ENCODE measurements at regions not wholly inside any gene's neighbourhood (a gene's known extent, or its start where the extent isn't known, plus 50 kb on each side); places are given as distances from the start of the nearest gene placed in this dataset.
A peak's percentile ranks its signal among the peaks of the same experiment; 100 is the strongest.

- no peak overlapping the region for H3K27ac Mint-ChIP-seq (ENCODE audit: unreplicated experiment)
- no peak overlapping the region for H3K4me3 Mint-ChIP-seq
- H3K27me3 Mint-ChIP-seq (ENCODE audit: low read depth): peaks cover 18% of the 10 kb centered on the region
- no peak for DNase-seq (ENCODE audit: low read depth, low spot score)
- no peaks in the 10 kb centered on the region for H3K9me3 Mint-ChIP-seq
- H3K4me1 Mint-ChIP-seq: peaks cover 29% of the 10 kb centered on the region
- no peak for TF ChIP-seq CTCF (conservative IDR thresholded peaks at IDR 0.05)
- no peaks in the 10 kb centered on the region for H3K36me3 Mint-ChIP-seq (ENCODE audit: low read depth)
Measured at GRCh38 chr17:77891602-77892001, 66.9 kb upstream of the TNRC6C start.

- no peak overlapping the region for H3K27ac Mint-ChIP-seq (ENCODE audit: unreplicated experiment)
- H3K9me3 Mint-ChIP-seq: no peaks in the 10 kb centered on the region
- no peak for TF ChIP-seq CTCF (conservative IDR thresholded peaks at IDR 0.05)
Measured at GRCh38 chr17:77892031-77892430, 66.5 kb upstream of the TNRC6C start.

GRCh38 chr17:77892469-77893143 lies 65.9 kb upstream of the TNRC6C start:
- H3K27ac Mint-ChIP-seq (ENCODE audit: unreplicated experiment): no peak overlapping the region

More at GRCh38 chr17:77892031-77892430, 66.5 kb upstream of the TNRC6C start:
- H3K36me3 Mint-ChIP-seq (ENCODE audit: low read depth): no peaks in the 10 kb centered on the region
- H3K4me1 Mint-ChIP-seq: peaks cover 25% of the 10 kb centered on the region
- H3K27me3 Mint-ChIP-seq (ENCODE audit: low read depth): peaks cover 15% of the 10 kb centered on the region
- no peak overlapping the region for H3K4me3 Mint-ChIP-seq
- DNase-seq (ENCODE audit: low read depth, low spot score): no peak

GRCh38 chr17:77893144-77894044 lies 65.1 kb upstream of the TNRC6C start:
- H3K27ac Mint-ChIP-seq (ENCODE audit: unreplicated experiment): no peak overlapping the region
- H3K4me1 Mint-ChIP-seq: peaks cover 11% of the 10 kb centered on the region
- no peaks in the 10 kb centered on the region for H3K9me3 Mint-ChIP-seq
- DNase-seq (ENCODE audit: low read depth, low spot score): no peak
- H3K4me3 Mint-ChIP-seq: peak overlapping the region; percentile 15
- H3K27me3 Mint-ChIP-seq (ENCODE audit: low read depth): peaks cover 4% of the 10 kb centered on the region
- TF ChIP-seq CTCF (conservative IDR thresholded peaks at IDR 0.05): no peak
- H3K36me3 Mint-ChIP-seq (ENCODE audit: low read depth): no peaks in the 10 kb centered on the region

More at GRCh38 chr17:77892469-77893143, 65.9 kb upstream of the TNRC6C start:
- Mint-ChIP-seq H3K36me3 (ENCODE audit: low read depth) (no peaks in the 10 kb centered on the region), H3K27me3 (ENCODE audit: low read depth) (peaks cover 9% of the 10 kb centered on the region), H3K4me1 (peaks cover 19% of the 10 kb centered on the region), H3K9me3 (no peaks in the 10 kb centered on the region), H3K4me3 (no peak overlapping the region)
- peak; percentile 58 for TF ChIP-seq CTCF (conservative IDR thresholded peaks at IDR 0.05)
- DNase-seq (ENCODE audit: low read depth, low spot score): peak; percentile 65

- DNase-seq (ENCODE audit: low read depth, low spot score): no peak
- no peaks in the 10 kb centered on the region for H3K27me3 Mint-ChIP-seq (ENCODE audit: low read depth)
- H3K4me3 Mint-ChIP-seq: no peak overlapping the region
- no peaks in the 10 kb centered on the region for H3K9me3 Mint-ChIP-seq
- TF ChIP-seq CTCF (conservative IDR thresholded peaks at IDR 0.05): no peak
- peak overlapping the region; percentile 43 for H3K27ac Mint-ChIP-seq (ENCODE audit: unreplicated experiment)
- H3K36me3 Mint-ChIP-seq (ENCODE audit: low read depth): no peaks in the 10 kb centered on the region
- peaks cover 10% of the 10 kb centered on the region for H3K4me1 Mint-ChIP-seq
Measured at GRCh38 chr17:77894126-77894956, 64.2 kb upstream of the TNRC6C start.

All from neural crest cell (in vitro differentiated cells).